CD8-positive, alpha-beta memory T cell (primary cell): ENCODE measurements at regions not wholly inside any gene's neighbourhood (a gene's known extent, or its start where the extent isn't known, plus 50 kb on each side); places are given as distances from the start of the nearest gene placed in this dataset.

Source experiments
- CTCF ChIA-PET: fragments of 350-600 bp; sonication (Branson Sonifier 250); formaldehyde crosslinking; loops from one replicate; lab custom pipeline; 2021; ENCODE audit warnings: antibody characterized with exemption; lab: Charles Lee
- POLR2A ChIA-PET: fragments of 350-600 bp; sonication (Branson Sonifier 250); formaldehyde crosslinking; loops from one replicate; lab custom pipeline; 2021; ENCODE audit warnings: antibody characterized with exemption; lab: Charles Lee
- DNase-seq, 5 donors: peaks; one replicate each; pipeline versions ENCODE4 v3.0.0 to v3.0.0-alpha.2; 2020 to 2022; ENCODE audit warnings: mixed read lengths in 1 of 5
- H3K27ac ChIP-seq: one replicate; pipeline ENCODE4 v1.7.0; 2013; ENCODE audit warnings: low read depth, mild to moderate bottlenecking, low read length, moderate library complexity
- H3K27me3 ChIP-seq: 2 replicates; pipeline ENCODE4 v1.7.0; 2013; ENCODE audit warnings: low read length, mild to moderate bottlenecking; ENCODE audit not compliant: insufficient read depth, poor library complexity, severe bottlenecking
- H3K36me3 ChIP-seq: 2 replicates; pipeline ENCODE4 v1.7.0; 2013; ENCODE audit warnings: mild to moderate bottlenecking, low read length, moderate library complexity; ENCODE audit not compliant: insufficient read depth
- H3K4me1 ChIP-seq: 2 replicates; pipeline ENCODE4 v1.7.0; 2013; ENCODE audit warnings: mild to moderate bottlenecking, low read length, moderate library complexity; ENCODE audit not compliant: insufficient read depth
- H3K4me3 ChIP-seq: 2 replicates; pipeline ENCODE4 v1.7.0; 2013; ENCODE audit warnings: mild to moderate bottlenecking, low read length
- H3K9me3 ChIP-seq: 2 replicates; pipeline ENCODE4 v1.7.0; 2013; ENCODE audit warnings: mild to moderate bottlenecking, low read length
- H3K27ac Mint-ChIP-seq, 8 donors: one replicate each; pipeline ENCODE4 v1.8.0; 2020 to 2021; ENCODE audit warnings: mixed read lengths in 8 of 8, mild to moderate bottlenecking in 6 of 8, inconsistent platforms in 3 of 8, moderate library complexity in 3 of 8
- H3K27me3 Mint-ChIP-seq, 2 donors: one replicate each; pipeline ENCODE4 v1.8.0; 2020 to 2021; ENCODE audit warnings: mixed read lengths in 2 of 2, mild to moderate bottlenecking in 1 of 2, moderate library complexity in 1 of 2
- H3K36me3 Mint-ChIP-seq, 3 donors: one replicate each; pipeline ENCODE4 v1.8.0; 2020 to 2021; ENCODE audit warnings: mixed read lengths in 3 of 3, inconsistent platforms in 1 of 3, mild to moderate bottlenecking in 1 of 3
- H3K4me1 Mint-ChIP-seq, 3 donors: one replicate each; pipeline ENCODE4 v1.8.0; 2020 to 2021; ENCODE audit warnings: mixed read lengths in 3 of 3, inconsistent platforms in 1 of 3, mild to moderate bottlenecking in 1 of 3
- H3K4me3 Mint-ChIP-seq, 7 donors: one replicate each; pipeline ENCODE4 v1.8.0; 2020 to 2021; ENCODE audit warnings: mixed read lengths in 7 of 7, mild to moderate bottlenecking in 6 of 7, moderate library complexity in 4 of 7, inconsistent platforms in 2 of 7
- H3K9me3 Mint-ChIP-seq, 5 donors: one replicate each; pipeline ENCODE4 v1.8.0; 2020 to 2022; ENCODE audit warnings: mixed read lengths in 5 of 5, mild to moderate bottlenecking in 3 of 5, moderate library complexity in 2 of 5, inconsistent platforms in 1 of 5

GRCh38 chr5:153879596-153879995 is 159.1 kb downstream of the FAM114A2 start:
- no peaks in the 10 kb centered on the region for H3K4me1 ChIP-seq
- H3K4me1 Mint-ChIP-seq = no peaks in the 10 kb centered on the region
- H3K4me3 Mint-ChIP-seq = no peak overlapping the region
- no peaks in the 10 kb centered on the region for H3K36me3 Mint-ChIP-seq
- no peak overlapping the region for H3K27ac ChIP-seq
- H3K36me3 ChIP-seq = no peaks in the 10 kb centered on the region
- POLR2A ChIA-PET = no interaction called here
- no peaks in the 10 kb centered on the region for H3K27me3 ChIP-seq
- H3K9me3 Mint-ChIP-seq = no peaks in the 10 kb centered on the region
- no peak for DNase-seq
- H3K27ac Mint-ChIP-seq = no peak overlapping the region
- no peak overlapping the region for H3K4me3 ChIP-seq
- CTCF ChIA-PET = no interaction called here
- no peaks in the 10 kb centered on the region for H3K9me3 ChIP-seq
- H3K27me3 Mint-ChIP-seq = peaks cover 4 to 21% of the 10 kb centered on the region in 2 donors

- no peak for DNase-seq
- no peak overlapping the region for H3K4me3 Mint-ChIP-seq
These were observed 172.5 kb downstream of the FAM114A2 start for GRCh38 chr5:153866176-153866575.

GRCh38 chr5:153865016-153865415 is 173.7 kb downstream of the FAM114A2 start:
- H3K27me3 ChIP-seq = no peaks in the 10 kb centered on the region
- H3K36me3 Mint-ChIP-seq = no peaks in the 10 kb centered on the region
- H3K27ac Mint-ChIP-seq = no peak overlapping the region
- no peaks in the 10 kb centered on the region for H3K36me3 ChIP-seq
- H3K27me3 Mint-ChIP-seq = peaks cover 1 to 11% of the 10 kb centered on the region in 2 donors
- H3K9me3 Mint-ChIP-seq = peaks cover 0 to 1% (median 0%) of the 10 kb centered on the region in 5 donors
- no peak for DNase-seq
- H3K9me3 ChIP-seq = no peaks in the 10 kb centered on the region
- no peaks in the 10 kb centered on the region for H3K4me1 Mint-ChIP-seq
- H3K4me3 ChIP-seq = no peak overlapping the region
- ChIA-PET POLR2A (no interaction called here), CTCF (no interaction called here)
- no peaks in the 10 kb centered on the region for H3K4me1 ChIP-seq
- H3K27ac ChIP-seq = no peak overlapping the region
- H3K4me3 Mint-ChIP-seq = no peak overlapping the region

More at GRCh38 chr5:153866176-153866575, 172.5 kb downstream of the FAM114A2 start:
- Histone ChIP-seq H3K9me3 (no peaks in the 10 kb centered on the region), H3K27me3 (no peaks in the 10 kb centered on the region), H3K4me3 (no peak overlapping the region), H3K4me1 (no peaks in the 10 kb centered on the region), H3K27ac (no peak overlapping the region), H3K36me3 (no peaks in the 10 kb centered on the region)
- Mint-ChIP-seq H3K4me1 (no peaks in the 10 kb centered on the region), H3K9me3 (no peaks in the 10 kb centered on the region), H3K36me3 (no peaks in the 10 kb centered on the region), H3K27me3 (peaks cover 1 to 11% of the 10 kb centered on the region in 2 donors), H3K27ac (no peak overlapping the region)
- ChIA-PET POLR2A (no interaction called here), CTCF (no interaction called here)

DNA sequence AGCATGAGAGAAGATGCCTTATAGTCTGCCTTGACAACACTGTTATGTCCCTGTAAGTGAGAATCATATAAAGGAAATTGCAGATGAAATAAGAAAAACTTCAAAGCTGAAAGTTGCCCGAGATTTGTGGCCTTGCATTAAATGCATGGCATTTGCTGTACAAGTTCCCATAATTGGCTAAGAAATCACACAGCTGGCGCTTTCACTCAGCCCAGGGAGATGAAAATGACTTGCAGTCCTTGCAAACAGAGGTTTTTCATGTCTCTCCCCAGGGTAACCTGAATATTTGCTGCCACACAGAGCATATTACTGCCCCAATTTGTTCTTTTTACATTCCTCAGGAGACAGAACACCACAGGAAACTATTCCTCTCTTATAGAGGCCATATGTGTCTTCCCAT is 174.8 kb downstream of the FAM114A2 start:
- no peak for DNase-seq
- Mint-ChIP-seq H3K27me3 (peaks cover 1 to 11% of the 10 kb centered on the region in 2 donors), H3K4me3 (no peak overlapping the region), H3K27ac (no peak overlapping the region), H3K4me1 (no peaks in the 10 kb centered on the region), H3K36me3 (no peaks in the 10 kb centered on the region), H3K9me3 (peaks cover 0 to 2% (median 0%) of the 10 kb centered on the region in 5 donors)
- H3K36me3 ChIP-seq = no peaks in the 10 kb centered on the region
- ChIA-PET POLR2A (no interaction called here), CTCF (no interaction called here)
- H3K27me3 ChIP-seq = no peaks in the 10 kb centered on the region
- no peaks in the 10 kb centered on the region for H3K9me3 ChIP-seq
- H3K4me3 ChIP-seq = no peak overlapping the region
- no peaks in the 10 kb centered on the region for H3K4me1 ChIP-seq
- no peak overlapping the region for H3K27ac ChIP-seq
